ENCODE measurements at regions not wholly inside any gene's neighbourhood (a gene's known extent, or its start where the extent isn't known, plus 50 kb on each side); places are given as distances from the start of the nearest gene placed in this dataset.

DNA sequence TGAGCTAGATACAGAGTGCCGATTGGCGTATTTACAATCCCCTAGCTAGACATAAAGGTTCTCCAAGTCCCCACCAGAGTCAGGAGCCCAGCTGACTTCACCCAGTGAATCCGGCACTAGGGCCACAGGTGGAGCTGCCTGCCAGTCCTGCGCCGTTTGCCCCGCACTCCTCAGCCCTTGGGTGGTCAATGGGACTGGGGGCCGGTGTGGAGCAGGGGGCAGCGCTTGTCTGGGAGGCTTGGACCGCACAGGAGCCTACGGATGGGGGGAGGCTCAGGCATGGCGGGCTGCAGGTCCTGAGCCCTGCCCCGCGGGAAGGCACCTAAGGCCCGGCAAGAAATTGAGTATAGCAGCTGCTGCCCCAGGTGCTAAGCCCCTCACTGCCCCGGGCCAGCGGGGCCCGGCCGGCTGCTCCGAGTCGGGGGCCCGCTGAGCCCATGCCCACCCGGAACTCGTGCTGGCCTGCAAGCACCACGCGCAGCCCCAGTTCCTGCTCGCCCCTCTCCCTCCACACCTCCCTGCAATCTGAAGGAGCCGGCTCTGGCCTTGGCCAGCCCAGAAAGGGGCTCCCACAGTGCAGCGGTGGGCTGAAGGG is 1113.8 kb upstream of the LRRTM3 start:
- H3K4me3 Mint-ChIP-seq = no peak overlapping the region
- H3K4me1 Mint-ChIP-seq = no peaks in the 10 kb centered on the region
- ATAC-seq (ENCODE audit: low read depth) (no peak), DNase-seq (peak; percentile 1)
- Histone ChIP-seq H3K4me2 (replicated peaks; ENCODE audit: low read depth, low read length, poor library complexity, severe bottlenecking) (no peak overlapping the region), H3K4me3 (ENCODE audit: control extremely low read depth in 1 of 5, extremely low read depth in 1 of 5, insufficient read depth in 1 of 5, low read depth in 2 of 5, low read length in 4 of 5) (no peak overlapping the region), H3K9me3 (ENCODE audit: control extremely low read depth in 1 of 3, control insufficient read depth in 2 of 3, insufficient read depth in 1 of 3, low read length in 2 of 3) (peaks cover 0 to 12% (median 3%) of the 10 kb centered on the region in 3 donors), H3K79me2 (ENCODE audit: control insufficient read depth, insufficient read depth, low read length) (no peaks in the 10 kb centered on the region), H3K27me3 (replicated peaks in 1 of 4; ENCODE audit: control extremely low read depth in 1 of 4, control insufficient read depth in 3 of 4, insufficient read depth in 4 of 4, low read length in 3 of 4) (no peaks in the 10 kb centered on the region), H3K36me3 (replicated peaks in 1 of 2; ENCODE audit: control extremely low read depth in 1 of 2, control insufficient read depth in 1 of 2, extremely low read depth in 1 of 2, insufficient read depth in 2 of 2, low read length in 1 of 2) (no peaks in the 10 kb centered on the region), H2AFZ (ENCODE audit: insufficient read depth, low read depth, low read length, poor library complexity, severe bottlenecking) (no peak overlapping the region), H4K20me1 (ENCODE audit: control insufficient read depth, insufficient read depth, low read length, poor library complexity, severe bottlenecking) (no peaks in the 10 kb centered on the region), H3K4me1 (ENCODE audit: control insufficient read depth in 2 of 2, insufficient read depth in 2 of 2, low read length in 2 of 2) (no peaks in the 10 kb centered on the region), H3K9ac (ENCODE audit: low read length) (no peak overlapping the region), H3K27ac (ENCODE audit: low read length in 2 of 2) (no peak overlapping the region)
- H3K9me3 Mint-ChIP-seq (ENCODE audit: insufficient read depth) = no peaks in the 10 kb centered on the region
- TF ChIP-seq EZH2 (IDR thresholded peaks at IDR 0.05; ENCODE audit: borderline replicate concordance, insufficient read depth, low read depth, low read length, poor library complexity, severe bottlenecking) = no peak
- TF ChIP-seq, protein P1, sequence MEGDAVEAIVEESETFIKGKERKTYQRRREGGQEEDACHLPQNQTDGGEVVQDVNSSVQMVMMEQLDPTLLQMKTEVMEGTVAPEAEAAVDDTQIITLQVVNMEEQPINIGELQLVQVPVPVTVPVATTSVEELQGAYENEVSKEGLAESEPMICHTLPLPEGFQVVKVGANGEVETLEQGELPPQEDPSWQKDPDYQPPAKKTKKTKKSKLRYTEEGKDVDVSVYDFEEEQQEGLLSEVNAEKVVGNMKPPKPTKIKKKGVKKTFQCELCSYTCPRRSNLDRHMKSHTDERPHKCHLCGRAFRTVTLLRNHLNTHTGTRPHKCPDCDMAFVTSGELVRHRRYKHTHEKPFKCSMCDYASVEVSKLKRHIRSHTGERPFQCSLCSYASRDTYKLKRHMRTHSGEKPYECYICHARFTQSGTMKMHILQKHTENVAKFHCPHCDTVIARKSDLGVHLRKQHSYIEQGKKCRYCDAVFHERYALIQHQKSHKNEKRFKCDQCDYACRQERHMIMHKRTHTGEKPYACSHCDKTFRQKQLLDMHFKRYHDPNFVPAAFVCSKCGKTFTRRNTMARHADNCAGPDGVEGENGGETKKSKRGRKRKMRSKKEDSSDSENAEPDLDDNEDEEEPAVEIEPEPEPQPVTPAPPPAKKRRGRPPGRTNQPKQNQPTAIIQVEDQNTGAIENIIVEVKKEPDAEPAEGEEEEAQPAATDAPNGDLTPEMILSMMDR (IDR thresholded peaks at IDR 0.05) = no peak
- intact Hi-C loops (cut with micrococcal nuclease) = no loop called here
- no peaks in the 10 kb centered on the region for H3K27me3 Mint-ChIP-seq
- no peak overlapping the region for H3K27ac Mint-ChIP-seq
- WGBS (ENCODE audit: insufficient coverage) = 95% methylated on average over 27 of the region's 28 CpGs
- POLR2A ChIA-PET = no interaction called here
- CTCF ChIA-PET = no interaction called here

- Histone ChIP-seq H3K9me3 (ENCODE audit: control extremely low read depth in 1 of 3, control insufficient read depth in 2 of 3, insufficient read depth in 1 of 3, low read length in 2 of 3) (peaks cover 0 to 8% (median 3%) of the 10 kb centered on the region in 3 donors), H3K27me3 (replicated peaks in 1 of 4; ENCODE audit: control extremely low read depth in 1 of 4, control insufficient read depth in 3 of 4, insufficient read depth in 4 of 4, low read length in 3 of 4) (no peaks in the 10 kb centered on the region), H3K27ac (ENCODE audit: low read length in 2 of 2) (no peak overlapping the region), H3K36me3 (replicated peaks in 1 of 2; ENCODE audit: control extremely low read depth in 1 of 2, control insufficient read depth in 1 of 2, extremely low read depth in 1 of 2, insufficient read depth in 2 of 2, low read length in 1 of 2) (no peaks in the 10 kb centered on the region), H3K4me1 (ENCODE audit: control insufficient read depth in 2 of 2, insufficient read depth in 2 of 2, low read length in 2 of 2) (no peaks in the 10 kb centered on the region), H3K4me2 (replicated peaks; ENCODE audit: low read depth, low read length, poor library complexity, severe bottlenecking) (no peak overlapping the region), H4K20me1 (ENCODE audit: control insufficient read depth, insufficient read depth, low read length, poor library complexity, severe bottlenecking) (no peaks in the 10 kb centered on the region), H2AFZ (ENCODE audit: insufficient read depth, low read depth, low read length, poor library complexity, severe bottlenecking) (no peak overlapping the region), H3K9ac (ENCODE audit: low read length) (no peak overlapping the region), H3K79me2 (ENCODE audit: control insufficient read depth, insufficient read depth, low read length) (no peaks in the 10 kb centered on the region), H3K4me3 (ENCODE audit: control extremely low read depth in 1 of 5, extremely low read depth in 1 of 5, insufficient read depth in 1 of 5, low read depth in 2 of 5, low read length in 4 of 5) (no peak overlapping the region)
- H3K27ac Mint-ChIP-seq = no peak overlapping the region
- no peaks in the 10 kb centered on the region for H3K9me3 Mint-ChIP-seq (ENCODE audit: insufficient read depth)
- H3K27me3 Mint-ChIP-seq = no peaks in the 10 kb centered on the region
- ATAC-seq (ENCODE audit: low read depth) (no peak), DNase-seq (no peak)
- CTCF ChIA-PET = no interaction called here
- no peak for TF ChIP-seq EZH2 (IDR thresholded peaks at IDR 0.05; ENCODE audit: borderline replicate concordance, insufficient read depth, low read depth, low read length, poor library complexity, severe bottlenecking)
- TF ChIP-seq, protein P1 (IDR thresholded peaks at IDR 0.05) = no peak
- H3K4me3 Mint-ChIP-seq = no peak overlapping the region
- no CpG with 5 or more reads among the region's 1 CpG for WGBS (ENCODE audit: insufficient coverage)
- POLR2A ChIA-PET = no interaction called here
- intact Hi-C loops (cut with micrococcal nuclease) = no loop called here
- H3K4me1 Mint-ChIP-seq = no peaks in the 10 kb centered on the region
Observed at GRCh38 chr10:65816536-65816935, 1109.3 kb upstream of the LRRTM3 start.

All from B cell (primary cell).